Adrenal gland (tissue), 9 donors: ENCODE measurements at regions not wholly inside any gene's neighbourhood (a gene's known extent, or its start where the extent isn't known, plus 50 kb on each side); places are given as distances from the start of the nearest gene placed in this dataset.

Source experiments
- DNase-seq, 7 donors: peaks; one replicate each; pipeline ENCODE4 v3.0.0-alpha.2; 2019 to 2020
- H3K27ac ChIP-seq, 5 donors: fragments of 200-600 bp; sonication (generic) in 4 of 5; 1 replicate in 3 of 5; 2 replicates in 2 of 5; pipeline versions ENCODE4 v1.5.1 to v1.8.0; 2016 to 2020; ENCODE audit warnings: mild to moderate bottlenecking in 1 of 5
- H3K27me3 ChIP-seq: fragments of 200-600 bp; 2 replicates; pipeline ENCODE4 v1.8.0; 2021
- H3K36me3 ChIP-seq, 2 donors: fragments of 200-600 bp; replicated peaks in 1 of 2; 1 replicate in 1 of 2; 2 replicates in 1 of 2; pipeline versions ENCODE4 v1.5.1 to v1.8.0; 2018 to 2022
- H3K4me1 ChIP-seq, 2 donors: fragments of 200-600 bp; replicated peaks in 1 of 2; 1 replicate in 1 of 2; 2 replicates in 1 of 2; pipeline versions ENCODE4 v1.5.1 to v1.8.0; 2018 to 2021
- H3K4me3 ChIP-seq, 4 donors: fragments of 200-600 bp; sonication (generic) in 3 of 4; one replicate each; pipeline ENCODE4 v1.5.1; 2016 to 2018
- H3K9me3 ChIP-seq, 3 donors: fragments of 200-600 bp; sonication (generic) in 1 of 3; replicated peaks in 1 of 3; 1 replicate in 2 of 3; 2 replicates in 1 of 3; pipeline versions ENCODE4 v1.5.1 to v1.8.0; 2016 to 2021
- POLR2A ChIP-seq, 2 donors: fragments of 450-650 bp; IDR thresholded peaks; one replicate each; pipeline ENCODE4 v1.6.1; 2017; ENCODE audit warnings: antibody characterized with exemption in 2 of 2, mild to moderate bottlenecking in 2 of 2, moderate library complexity in 1 of 2
- WGBS, 4 donors: extraction: QIAGEN DNeasy Blood & Tissue Kit in 2 of 4; methylation state at CpG; one replicate each; pipeline versions ENCODE4 v1.1.5 to v1.1.7; 2013 to 2017; 5-methylcytosine and 5-hydroxymethylcytosine counted together
- intact Hi-C, 2 donors: fragments of 100-400 bp; cut with DNase I; formaldehyde crosslinking; loops; one replicate each; pipeline versions ENCODE4 v1.14.1 to v1.15.0; 2022 to 2023
- TF ChIP-seq, protein P1 (sequence below), 6 experiments: fragments of 450-650 bp in 4 of 6; fragments of 200-600 bp in 2 of 6; sonication (generic) in 1 of 6; IDR thresholded peaks; 1 replicate in 5 of 6; 2 replicates in 1 of 6; pipeline versions ENCODE4 v1.5.1 to v1.8.0; 2016 to 2021; ENCODE audit warnings: antibody characterized with exemption in 6 of 6, mild to moderate bottlenecking in 2 of 6, moderate library complexity in 1 of 6
- donor health status: healthy with polysubstance abuse.
- donor health status: Bipolar disorder and iron deficiency.
- donor health status: DM: yes; HTN: yes; CAD: no.
- donor health status: DM: no; HTN: no; CAD: no.
- donor health status: DM: no; HTN: no; CAD: no.

DNA sequence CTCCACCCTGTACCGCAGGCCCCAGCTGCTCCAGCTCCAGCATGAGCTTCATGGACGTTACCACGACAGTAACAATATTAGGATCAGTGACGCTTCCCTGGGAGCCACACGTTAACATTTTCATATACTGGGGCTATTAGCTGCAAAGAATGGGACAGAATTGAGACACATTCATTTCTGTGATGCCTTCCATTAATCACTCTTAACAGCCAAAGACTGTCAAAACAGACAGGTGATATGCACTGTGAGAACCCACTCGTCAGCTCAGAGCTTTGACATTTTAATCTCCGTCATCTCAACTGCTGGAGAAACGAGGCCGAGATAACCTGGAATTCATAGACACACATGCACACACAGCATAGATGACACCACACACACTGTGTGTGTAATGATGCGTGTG lies 408.4 kb upstream of the SHH start:
- WGBS, 4 donors = 86 to 92% (median 88%) methylated on average over 10 of the region's 10 CpGs
- intact Hi-C loops = no loop called here
- peak in 1 of 7 donors; percentile 1 for DNase-seq

DNA sequence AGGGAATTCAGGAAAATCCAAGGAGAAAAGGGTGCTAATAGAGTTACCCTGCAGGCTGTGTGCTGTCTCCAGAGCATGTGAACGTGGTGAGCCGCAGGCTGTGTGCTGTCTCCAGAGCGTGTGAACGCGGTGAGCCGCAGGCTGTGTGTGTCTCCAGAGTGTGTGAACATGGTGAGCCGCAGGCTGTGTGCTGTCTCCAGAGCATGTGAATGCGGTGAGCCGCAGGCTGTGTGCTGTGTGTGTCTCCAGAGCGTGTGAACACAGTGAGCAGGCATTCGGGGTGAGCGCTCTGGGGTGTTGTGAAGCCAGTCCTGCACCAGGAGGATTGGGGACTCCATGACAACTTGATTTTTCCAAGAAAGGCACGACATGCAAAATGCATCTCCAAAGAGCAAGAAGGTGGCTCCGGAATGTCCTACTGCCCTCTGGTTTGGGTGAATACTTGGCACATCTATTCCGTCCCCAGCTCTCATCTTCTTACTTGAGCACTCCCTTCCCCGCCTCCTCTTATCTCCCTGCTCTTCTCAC lies 407.9 kb upstream of the SHH start:
- Histone ChIP-seq H3K27ac (no peak overlapping the region), H3K4me1 (no peaks in the 10 kb centered on the region), H3K4me3 (no peak overlapping the region), H3K27me3 (no peaks in the 10 kb centered on the region), H3K36me3 (no peaks in the 10 kb centered on the region), H3K9me3 (no peaks in the 10 kb centered on the region)
- intact Hi-C loops = no loop called here
- WGBS, 4 donors = 86 to 94% (median 91%) methylated on average over 13 to 16 of the region's 16 CpGs
- peak in 1 of 7 donors; percentile 3 for DNase-seq
- no peak for TF ChIP-seq POLR2A (IDR thresholded peaks at IDR 0.05)
- TF ChIP-seq, protein P1, sequence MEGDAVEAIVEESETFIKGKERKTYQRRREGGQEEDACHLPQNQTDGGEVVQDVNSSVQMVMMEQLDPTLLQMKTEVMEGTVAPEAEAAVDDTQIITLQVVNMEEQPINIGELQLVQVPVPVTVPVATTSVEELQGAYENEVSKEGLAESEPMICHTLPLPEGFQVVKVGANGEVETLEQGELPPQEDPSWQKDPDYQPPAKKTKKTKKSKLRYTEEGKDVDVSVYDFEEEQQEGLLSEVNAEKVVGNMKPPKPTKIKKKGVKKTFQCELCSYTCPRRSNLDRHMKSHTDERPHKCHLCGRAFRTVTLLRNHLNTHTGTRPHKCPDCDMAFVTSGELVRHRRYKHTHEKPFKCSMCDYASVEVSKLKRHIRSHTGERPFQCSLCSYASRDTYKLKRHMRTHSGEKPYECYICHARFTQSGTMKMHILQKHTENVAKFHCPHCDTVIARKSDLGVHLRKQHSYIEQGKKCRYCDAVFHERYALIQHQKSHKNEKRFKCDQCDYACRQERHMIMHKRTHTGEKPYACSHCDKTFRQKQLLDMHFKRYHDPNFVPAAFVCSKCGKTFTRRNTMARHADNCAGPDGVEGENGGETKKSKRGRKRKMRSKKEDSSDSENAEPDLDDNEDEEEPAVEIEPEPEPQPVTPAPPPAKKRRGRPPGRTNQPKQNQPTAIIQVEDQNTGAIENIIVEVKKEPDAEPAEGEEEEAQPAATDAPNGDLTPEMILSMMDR (IDR thresholded peaks at IDR 0.05) = no peak

More for the DNA sequence above, 408.4 kb upstream of the SHH start:
- Histone ChIP-seq H3K4me1 (no peaks in the 10 kb centered on the region), H3K27me3 (no peaks in the 10 kb centered on the region), H3K36me3 (no peaks in the 10 kb centered on the region), H3K27ac (no peak overlapping the region), H3K4me3 (no peak overlapping the region), H3K9me3 (no peaks in the 10 kb centered on the region)
- no peak for TF ChIP-seq POLR2A (IDR thresholded peaks at IDR 0.05)
- TF ChIP-seq, protein P1 (IDR thresholded peaks at IDR 0.05) = no peak

DNA sequence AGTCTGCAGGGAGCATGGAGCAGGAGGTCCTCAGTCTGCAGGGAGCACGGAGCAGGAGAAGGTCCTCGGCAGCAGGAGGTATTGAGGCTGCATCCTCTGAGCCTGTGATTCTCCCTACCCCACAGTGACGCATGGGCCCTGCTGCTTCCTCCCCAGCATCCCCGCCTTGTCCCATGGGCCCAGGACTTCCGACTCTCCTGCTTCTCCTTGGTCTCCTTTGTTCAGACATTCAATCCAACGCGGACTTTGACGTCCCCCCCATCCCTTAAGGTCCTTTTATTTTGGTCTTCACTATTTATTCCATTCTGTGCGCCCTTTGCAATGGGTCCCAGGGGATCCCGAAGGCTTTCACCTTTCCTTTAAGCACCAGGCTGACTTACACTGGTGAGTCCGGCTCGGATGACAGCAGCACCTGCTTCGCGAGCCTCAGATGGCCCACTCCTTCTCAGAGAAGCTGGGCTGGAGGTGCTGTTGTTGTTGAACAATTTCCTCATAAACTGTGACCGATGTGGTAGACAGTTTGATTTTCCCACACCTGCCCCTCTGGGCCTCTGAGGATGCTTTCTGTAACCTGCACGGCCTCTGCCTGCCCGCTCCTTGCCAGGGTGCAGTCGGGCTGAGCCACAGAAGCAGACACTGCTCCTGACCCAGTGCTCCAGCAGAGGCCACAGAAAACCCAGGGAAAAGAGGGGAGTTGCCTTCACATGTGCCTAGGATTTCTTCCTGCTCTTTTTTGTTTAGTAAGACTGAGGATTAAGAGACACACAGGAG lies 407.2 kb upstream of the SHH start:
- H3K27ac ChIP-seq = no peak overlapping the region
- 87 to 89% (median 87%) methylated on average over 18 of the region's 18 CpGs for WGBS, 4 donors
- H3K4me1 ChIP-seq = no peaks in the 10 kb centered on the region
- intact Hi-C loops = no loop called here
- H3K27me3 ChIP-seq = no peaks in the 10 kb centered on the region
- H3K9me3 ChIP-seq = no peaks in the 10 kb centered on the region
- no peaks in the 10 kb centered on the region for H3K36me3 ChIP-seq
- DNase-seq = peak in 1 of 7 donors; percentile 6
- H3K4me3 ChIP-seq = no peak overlapping the region
- TF ChIP-seq, protein P1 (IDR thresholded peaks at IDR 0.05) = no peak
- no peak for TF ChIP-seq POLR2A (IDR thresholded peaks at IDR 0.05)

DNA sequence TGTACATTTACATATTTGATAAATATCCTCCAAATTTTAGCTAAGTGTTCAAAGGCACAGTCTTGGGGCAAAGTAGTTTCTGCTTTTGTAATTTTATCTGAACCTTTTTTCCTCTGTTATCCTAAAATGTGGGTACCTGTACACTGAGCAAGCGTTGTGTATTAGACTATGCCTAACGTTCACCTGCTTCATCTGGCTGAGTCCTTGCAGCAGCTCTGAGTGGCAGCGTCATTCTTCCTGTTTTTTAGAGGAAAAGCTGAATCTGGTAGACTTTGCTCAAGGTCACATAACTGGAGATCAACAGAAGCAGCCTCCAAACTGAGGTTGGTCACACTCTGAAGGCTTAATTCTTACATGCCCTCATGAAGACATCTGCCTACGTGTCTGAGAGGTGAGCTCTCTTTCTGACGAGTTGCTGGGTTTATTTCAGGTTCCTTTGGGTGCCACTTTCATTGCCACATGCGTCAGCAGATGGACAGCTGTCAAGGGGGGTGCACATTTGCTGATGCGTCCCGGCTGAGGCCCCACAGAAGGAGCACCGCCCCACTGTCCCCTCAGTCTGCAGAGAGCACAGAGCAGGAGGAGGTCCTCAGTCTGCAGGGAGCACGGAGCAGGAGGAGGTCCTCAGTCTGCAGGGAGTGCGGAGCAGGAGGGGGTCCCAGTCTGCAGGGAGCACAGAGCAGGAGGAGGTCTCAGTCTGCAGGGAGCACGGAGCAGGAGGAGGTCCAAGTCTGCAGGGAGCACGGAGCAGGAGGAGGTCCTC lies 406.5 kb upstream of the SHH start:
- H3K36me3 ChIP-seq = no peaks in the 10 kb centered on the region
- H3K27ac ChIP-seq = no peak overlapping the region
- no peak for TF ChIP-seq POLR2A (IDR thresholded peaks at IDR 0.05)
- TF ChIP-seq, protein P1 (IDR thresholded peaks at IDR 0.05) = no peak
- peak in 1 of 7 donors; percentile 2 for DNase-seq
- 66 to 76% (median 66%) methylated on average over 11 to 13 of the region's 13 CpGs for WGBS, 4 donors
- no peaks in the 10 kb centered on the region for H3K9me3 ChIP-seq
- intact Hi-C loops = no loop called here
- no peaks in the 10 kb centered on the region for H3K27me3 ChIP-seq
- no peaks in the 10 kb centered on the region for H3K4me1 ChIP-seq
- no peak overlapping the region for H3K4me3 ChIP-seq
